ENCODE measurements at regions not wholly inside any gene's neighbourhood (a gene's known extent, or its start where the extent isn't known, plus 50 kb on each side); places are given as distances from the start of the nearest gene placed in this dataset.

DNA sequence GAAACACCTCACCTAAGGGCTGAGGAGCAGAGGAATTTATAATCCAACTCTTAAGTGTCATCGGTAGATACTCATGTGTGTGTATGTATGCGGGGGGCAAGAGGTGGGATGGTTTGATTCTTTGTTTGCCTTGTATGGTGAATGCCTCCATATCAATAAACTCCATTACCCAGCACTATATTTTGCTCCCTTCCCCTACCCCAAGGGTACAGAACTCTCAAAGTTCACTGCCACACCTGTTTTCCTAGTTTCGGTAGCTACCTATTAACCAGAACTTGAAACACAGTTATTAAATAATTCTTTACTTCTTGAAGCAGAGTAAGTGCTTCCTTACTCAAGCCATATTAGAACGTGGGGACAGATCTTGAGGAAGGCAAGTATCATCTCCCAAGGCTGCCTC lies 400.8 kb upstream of the SUCLG2 start:
- Histone ChIP-seq H3K4me3 (no peak overlapping the region), H3K27ac (no peak overlapping the region), H3K4me1 (replicated peaks in 1 of 2) (peaks cover 0 to 9% of the 10 kb centered on the region in 2 donors)
- WGBS, 10 experiments, result 0 to 100% (median 87%) methylated on average over 1 to 3 of the region's 4 CpGs; no CpG with 5 or more reads in 4 of the 10 experiments
- in situ Hi-C loops (cut with MboI; ENCODE audit: low pct_unique_long_range_greater_than_20kb in 2 of 9, low sequenced_read_pairs in 9 of 9, unreplicated experiment in 9 of 9), result no loop called here
- ATAC-seq (replicated peaks in 6 of 8), result no peak

DNA sequence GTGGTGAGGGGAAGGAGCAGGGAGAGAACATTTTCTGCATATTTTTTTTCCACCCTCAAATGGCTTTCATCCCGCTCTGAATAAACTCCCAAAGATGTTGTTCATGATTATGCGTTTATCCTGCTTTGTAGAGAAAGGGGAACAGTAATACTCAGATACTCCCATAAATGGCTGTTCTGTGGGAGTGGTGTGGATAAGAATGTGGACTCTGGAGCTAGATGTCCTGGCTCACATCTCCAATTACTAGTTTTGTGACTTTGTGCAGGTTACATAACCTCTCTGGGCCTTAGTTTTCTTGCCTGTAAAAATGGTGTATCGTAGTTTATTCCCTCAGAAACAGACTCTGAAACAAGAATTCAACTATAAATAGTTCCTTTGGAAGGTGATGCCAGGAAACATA lies 395.4 kb upstream of the SUCLG2 start:
- no peak overlapping the region for H3K4me3 ChIP-seq
- H3K4me1 ChIP-seq (replicated peaks in 1 of 2), result no peaks in the 10 kb centered on the region
- H3K27ac ChIP-seq, result no peak overlapping the region
- 0 to 90% (median 48%) methylated on average over 1 to 3 of the region's 3 CpGs; no CpG with 5 or more reads in 3 of the 10 experiments for WGBS, 10 experiments
- no peak for ATAC-seq (replicated peaks in 6 of 8)
- in situ Hi-C loops (cut with MboI; ENCODE audit: low pct_unique_long_range_greater_than_20kb in 2 of 9, low sequenced_read_pairs in 9 of 9, unreplicated experiment in 9 of 9), result no loop called here

DNA sequence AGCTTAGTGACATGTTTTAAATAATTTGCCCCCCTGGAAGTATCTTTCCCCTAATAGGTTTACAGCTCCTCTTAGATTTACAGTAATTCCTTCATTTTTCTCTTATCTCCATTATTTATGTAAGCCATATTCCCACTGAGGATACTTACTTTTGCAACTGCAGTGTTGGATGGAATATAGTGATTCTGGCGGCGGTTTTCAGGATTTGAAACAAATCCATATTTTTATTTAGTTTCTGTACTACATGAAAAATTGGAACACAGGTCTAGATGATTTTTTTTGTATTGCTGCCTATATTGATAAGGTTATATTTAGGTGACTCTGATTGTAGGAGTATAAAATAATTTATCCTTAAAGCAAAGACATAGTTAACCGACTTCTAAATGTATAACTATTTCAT lies 391.6 kb upstream of the SUCLG2 start:
- WGBS, 10 experiments, result 0 to 86% (median 65%) methylated on average over 1 to 3 of the region's 3 CpGs
- in situ Hi-C loops (cut with MboI; ENCODE audit: low pct_unique_long_range_greater_than_20kb in 2 of 9, low sequenced_read_pairs in 9 of 9, unreplicated experiment in 9 of 9), result no loop called here

DNA sequence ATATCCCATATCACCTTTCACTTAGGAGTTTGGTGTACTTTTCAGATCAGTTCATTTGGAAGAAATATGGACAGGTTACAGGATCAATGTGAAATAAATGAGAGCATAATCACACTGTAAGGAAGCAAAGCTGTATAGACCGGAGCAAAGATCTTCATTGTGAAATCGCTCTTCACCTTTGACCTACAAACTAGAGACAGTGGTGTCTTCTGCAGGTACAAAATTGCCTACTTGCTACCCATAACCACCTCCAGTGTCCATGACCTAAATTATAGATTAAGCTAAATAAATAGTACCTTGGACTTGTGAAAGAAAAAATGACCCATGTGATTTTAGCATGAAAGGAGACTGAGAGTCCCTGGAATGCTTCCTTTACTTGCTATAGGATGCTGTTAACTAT lies 379.5 kb upstream of the SUCLG2 start:
- no peak overlapping the region for H3K27ac ChIP-seq
- H3K4me1 ChIP-seq (replicated peaks in 1 of 2), result no peaks in the 10 kb centered on the region
- no peak overlapping the region for H3K4me3 ChIP-seq
- 31 to 100% (median 86%) methylated on average over 2 of the region's 2 CpGs; no CpG with 5 or more reads in 2 of the 10 experiments for whole genome bisulfite sequencing, 10 experiments
- no peak for ATAC-seq (replicated peaks in 6 of 8)
- in situ Hi-C loops (cut with MboI; ENCODE audit: low pct_unique_long_range_greater_than_20kb in 2 of 9, low sequenced_read_pairs in 9 of 9, unreplicated experiment in 9 of 9), result no loop called here

More for the DNA sequence above, 391.6 kb upstream of the SUCLG2 start:
- Histone ChIP-seq H3K27ac (no peak overlapping the region), H3K4me1 (replicated peaks in 1 of 2) (no peaks in the 10 kb centered on the region), H3K4me3 (no peak overlapping the region)
- no peak for ATAC-seq (replicated peaks in 6 of 8)

- no peak overlapping the region for H3K4me3 ChIP-seq
Measured at GRCh38 chr3:68032209-68032608, 377.8 kb upstream of the SUCLG2 start.

DNA sequence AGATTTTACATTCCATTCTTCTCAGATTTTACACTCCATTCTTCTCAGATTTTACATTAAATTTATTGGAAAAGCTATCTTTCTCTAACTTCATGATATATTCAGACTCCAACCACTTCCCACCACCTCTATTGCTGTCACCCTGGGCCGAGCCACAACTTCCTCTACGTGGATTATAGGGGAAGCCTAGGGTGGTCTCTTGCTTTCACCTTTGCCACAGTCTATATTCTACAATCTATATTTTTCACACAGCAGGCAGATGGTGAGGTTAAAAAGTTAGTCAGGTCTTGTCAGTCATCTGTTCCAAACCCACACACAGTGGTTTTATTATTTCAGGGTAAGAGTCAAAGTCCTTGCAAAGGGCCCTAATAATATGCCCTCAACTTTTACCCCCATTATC lies 370.8 kb upstream of the SUCLG2 start:
- in situ Hi-C loops (cut with MboI; ENCODE audit: low pct_unique_long_range_greater_than_20kb in 2 of 9, low sequenced_read_pairs in 9 of 9, unreplicated experiment in 9 of 9), result no loop called here
- no peak for ATAC-seq (replicated peaks in 6 of 8)
- H3K4me3 ChIP-seq, result no peak overlapping the region
- WGBS, 10 experiments, result 0 to 80% (median 0%) methylated on average over 1 to 2 of the region's 2 CpGs; no CpG with 5 or more reads in 5 of the 10 experiments
- H3K4me1 ChIP-seq (replicated peaks in 1 of 2), result no peaks in the 10 kb centered on the region
- H3K27ac ChIP-seq, result no peak overlapping the region

More at GRCh38 chr3:68032209-68032608, 377.8 kb upstream of the SUCLG2 start:
- Histone ChIP-seq H3K4me1 (replicated peaks in 1 of 2) (no peaks in the 10 kb centered on the region), H3K27ac (no peak overlapping the region)
- in situ Hi-C loops (cut with MboI; ENCODE audit: low pct_unique_long_range_greater_than_20kb in 2 of 9, low sequenced_read_pairs in 9 of 9, unreplicated experiment in 9 of 9), result no loop called here
- ATAC-seq (replicated peaks in 6 of 8), result no peak

DNA sequence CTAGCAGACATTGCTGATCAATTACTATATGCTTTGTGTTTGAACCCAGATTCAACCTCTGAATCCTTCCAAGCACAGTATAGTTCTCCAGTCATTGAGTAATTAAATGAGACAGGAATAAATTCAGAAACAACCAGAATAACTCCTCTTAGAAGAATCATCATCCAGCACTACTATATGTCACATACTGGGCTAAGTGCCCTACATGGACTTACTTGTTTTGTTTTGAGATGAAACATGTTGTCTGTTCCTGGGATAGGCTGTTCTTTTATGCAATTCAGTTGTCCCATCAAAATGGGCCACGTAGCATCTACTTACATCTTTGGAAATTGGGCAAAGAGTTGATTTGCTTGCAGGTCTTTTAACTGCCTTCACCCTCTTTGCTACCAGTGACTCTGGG lies 365.5 kb upstream of the SUCLG2 start:
- in situ Hi-C loops (cut with MboI; ENCODE audit: low pct_unique_long_range_greater_than_20kb in 2 of 9, low sequenced_read_pairs in 9 of 9, unreplicated experiment in 9 of 9), result no loop called here
- H3K4me3 ChIP-seq, result no peak overlapping the region
- H3K4me1 ChIP-seq (replicated peaks in 1 of 2), result no peaks in the 10 kb centered on the region
- 0 to 86% (median 44%) methylated on average over 1 of the region's 1 CpG; no CpG with 5 or more reads in 4 of the 10 experiments for WGBS, 10 experiments
- H3K27ac ChIP-seq, result no peak overlapping the region
- ATAC-seq (replicated peaks in 6 of 8), result no peak

DNA sequence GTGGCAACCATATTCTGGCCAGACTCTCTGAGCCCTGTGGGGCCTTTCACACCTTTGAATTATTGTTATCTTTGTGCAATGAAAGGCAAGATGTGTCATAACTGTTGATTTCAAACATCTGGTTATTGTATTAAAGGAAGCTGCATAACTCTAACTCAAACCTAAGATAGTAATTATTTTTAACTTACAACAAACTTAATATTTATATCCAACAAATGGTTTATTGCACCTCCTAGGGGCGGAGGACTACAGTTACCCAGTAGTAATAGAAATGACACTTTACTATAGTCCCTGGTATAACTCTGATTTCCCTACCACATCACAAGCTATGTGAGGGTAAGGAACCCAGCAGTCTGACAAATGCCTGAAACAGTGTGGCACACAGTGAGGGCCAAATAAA lies 363.9 kb upstream of the SUCLG2 start:
- no peak overlapping the region for H3K27ac ChIP-seq
- H3K4me1 ChIP-seq (replicated peaks in 1 of 2), result no peaks in the 10 kb centered on the region
- no peak overlapping the region for H3K4me3 ChIP-seq
- no peak for ATAC-seq (replicated peaks in 6 of 8)
- in situ Hi-C loops (cut with MboI; ENCODE audit: low pct_unique_long_range_greater_than_20kb in 2 of 9, low sequenced_read_pairs in 9 of 9, unreplicated experiment in 9 of 9), result no loop called here
- 0 to 100% (median 83%) methylated on average over 1 of the region's 1 CpG; no CpG with 5 or more reads in 1 of the 10 experiments for WGBS, 10 experiments

- H3K4me1 ChIP-seq (replicated peaks in 1 of 2), result no peaks in the 10 kb centered on the region
- H3K27ac ChIP-seq, result no peak overlapping the region
- in situ Hi-C loops (cut with MboI; ENCODE audit: low pct_unique_long_range_greater_than_20kb in 2 of 9, low sequenced_read_pairs in 9 of 9, unreplicated experiment in 9 of 9), result no loop called here
- 0 to 100% (median 68%) methylated on average over 1 to 3 of the region's 3 CpGs; no CpG with 5 or more reads in 1 of the 10 experiments for WGBS, 10 experiments
- H3K4me3 ChIP-seq, result no peak overlapping the region
- ATAC-seq (replicated peaks in 6 of 8), result no peak
Measured at GRCh38 chr3:68017069-68017468, 362.7 kb upstream of the SUCLG2 start.

DNA sequence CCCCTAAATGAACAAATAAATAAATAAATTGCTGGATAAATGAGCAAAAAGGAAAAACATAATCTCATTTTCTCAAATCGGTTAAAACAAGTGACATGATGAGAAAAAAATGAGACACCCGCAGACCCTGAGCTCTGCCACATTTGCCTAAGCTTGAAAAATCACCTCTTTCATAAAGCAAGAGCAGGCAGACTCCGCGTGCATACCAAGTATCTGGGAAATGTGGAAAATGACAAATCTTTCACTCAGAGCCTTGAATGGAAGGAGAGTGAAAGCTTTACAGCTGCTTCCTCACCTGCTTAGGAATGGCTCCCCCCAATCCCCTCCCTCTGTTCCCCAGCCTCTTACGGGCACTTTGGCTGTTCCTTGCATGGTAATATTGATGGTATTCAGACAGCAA lies 355.5 kb upstream of the SUCLG2 start:
- Histone ChIP-seq H3K4me3 (no peak overlapping the region), H3K4me1 (replicated peaks in 1 of 2) (no peaks in the 10 kb centered on the region), H3K27ac (no peak overlapping the region)
- ATAC-seq (replicated peaks in 6 of 8), result no peak
- 41 to 100% (median 72%) methylated on average over 1 to 5 of the region's 5 CpGs for WGBS, 10 experiments
- in situ Hi-C loops (cut with MboI; ENCODE audit: low pct_unique_long_range_greater_than_20kb in 2 of 9, low sequenced_read_pairs in 9 of 9, unreplicated experiment in 9 of 9), result no loop called here

GRCh38 chr3:68007621-68008226 lies 353.3 kb upstream of the SUCLG2 start:
- no peak overlapping the region for H3K27ac ChIP-seq
- WGBS, 10 experiments, result 7 to 26% (median 13%) methylated on average over 3 to 14 of the region's 36 CpGs; no CpG with 5 or more reads in 4 of the 10 experiments
- peak in 6 of 8 experiments; percentile 20 to 93 (median 92) for ATAC-seq (replicated peaks in 6 of 8)
- in situ Hi-C loops (cut with MboI; ENCODE audit: low pct_unique_long_range_greater_than_20kb in 2 of 9, low sequenced_read_pairs in 9 of 9, unreplicated experiment in 9 of 9), result no loop called here
- H3K4me3 ChIP-seq, result peak overlapping the region; percentile 28 to 39 (median 30)
- H3K4me1 ChIP-seq (replicated peaks in 1 of 2), result peaks cover 0 to 5% of the 10 kb centered on the region in 2 donors

GRCh38 chr3:68006646-68007045 lies 352.2 kb upstream of the SUCLG2 start:
- in situ Hi-C loops (cut with MboI; ENCODE audit: low pct_unique_long_range_greater_than_20kb in 2 of 9, low sequenced_read_pairs in 9 of 9, unreplicated experiment in 9 of 9), result no loop called here
- Histone ChIP-seq H3K4me3 (no peak overlapping the region), H3K27ac (no peak overlapping the region), H3K4me1 (replicated peaks in 1 of 2) (peaks cover 0 to 5% of the 10 kb centered on the region in 2 donors)
- no peak for ATAC-seq (replicated peaks in 6 of 8)

GRCh38 chr3:68004091-68004490 lies 349.7 kb upstream of the SUCLG2 start:
- H3K27ac ChIP-seq, result no peak overlapping the region
- in situ Hi-C loops (cut with MboI; ENCODE audit: low pct_unique_long_range_greater_than_20kb in 2 of 9, low sequenced_read_pairs in 9 of 9, unreplicated experiment in 9 of 9), result no loop called here
- H3K4me3 ChIP-seq, result peak overlapping the region in 1 of 5 donors; percentile 21
- WGBS, 10 experiments, result 13 to 80% (median 42%) methylated on average over 1 to 7 of the region's 7 CpGs
- peak in 3 of 8 experiments; percentile 40 to 47 (median 43) for ATAC-seq (replicated peaks in 6 of 8)
- H3K4me1 ChIP-seq (replicated peaks in 1 of 2), result peaks cover 0 to 5% of the 10 kb centered on the region in 2 donors

DNA sequence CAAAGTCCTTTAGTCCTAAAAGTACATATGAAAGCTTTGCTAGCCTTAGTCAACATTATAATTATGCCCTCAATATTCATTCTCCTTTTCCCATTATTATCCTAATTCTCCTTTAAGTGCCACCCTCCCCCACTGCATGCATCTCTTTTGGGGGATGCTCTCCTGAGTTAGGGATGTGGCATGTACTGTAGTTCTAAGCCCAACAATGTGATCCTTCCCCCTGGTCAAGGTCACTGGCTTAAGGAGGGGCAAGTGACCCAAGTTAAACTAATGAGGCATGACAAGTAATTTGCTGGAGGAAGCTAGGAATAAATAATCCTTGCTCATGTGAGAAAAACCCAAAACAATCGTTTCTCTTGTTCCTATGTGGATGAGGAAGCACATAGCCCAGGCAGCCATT lies 343.9 kb upstream of the SUCLG2 start:
- 0 to 57% (median 20%) methylated on average over 1 of the region's 1 CpG; no CpG with 5 or more reads in 5 of the 10 experiments for WGBS, 10 experiments
- H3K4me1 ChIP-seq (replicated peaks in 1 of 2), result no peaks in the 10 kb centered on the region
- no peak for ATAC-seq (replicated peaks in 6 of 8)
- H3K4me3 ChIP-seq, result no peak overlapping the region
- in situ Hi-C loops (cut with MboI; ENCODE audit: low pct_unique_long_range_greater_than_20kb in 2 of 9, low sequenced_read_pairs in 9 of 9, unreplicated experiment in 9 of 9), result no loop called here
- H3K27ac ChIP-seq, result no peak overlapping the region

All from motor neuron (in vitro differentiated cells).